Stimulated activated CD4-positive, alpha-beta T cell treated with anti-CD3 and anti-CD28 coated beads, Interleukin-1b, Interleukin-23, amount 100 ng/mL, for 24 hours (primary cell): ENCODE measurements at regions not wholly inside any gene's neighbourhood (a gene's known extent, or its start where the extent isn't known, plus 50 kb on each side); places are given as distances from the start of the nearest gene placed in this dataset.

Experiments used
- DNase-seq, 4 experiments: peaks; one replicate each; pipeline ENCODE4 v3.0.0-alpha.2; 2020; ENCODE audit warnings: low read depth in 4 of 4, low spot score in 1 of 4

GRCh38 chr4:24637173-24637572 lies 52.8 kb upstream of the DHX15 start:
- DNase-seq, result no peak

- no peak for DNase-seq
These were observed 54.1 kb upstream of the DHX15 start for GRCh38 chr4:24638396-24638875.

DNA sequence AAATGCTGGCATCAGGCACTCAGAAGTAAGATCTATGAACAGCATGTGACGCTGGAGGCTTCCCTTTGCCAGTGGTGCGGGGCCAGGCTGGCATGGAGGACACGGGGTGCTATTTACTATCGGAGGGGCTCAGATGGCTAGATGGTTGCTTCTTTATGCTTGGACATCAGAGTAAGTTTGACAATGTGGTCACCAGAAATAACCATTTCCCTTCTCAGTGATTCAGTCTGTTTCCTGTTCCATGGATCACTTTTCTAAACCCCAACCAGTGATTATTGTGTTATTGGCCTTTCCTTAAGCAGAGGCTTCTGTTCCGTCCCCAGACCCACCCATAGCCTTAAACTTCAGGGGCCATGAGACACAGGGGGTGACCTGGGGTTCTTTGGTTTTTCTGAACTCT lies 55.4 kb upstream of the DHX15 start:
- DNase-seq, result no peak

GRCh38 chr4:24640366-24640765 lies 56.0 kb upstream of the DHX15 start:
- DNase-seq, result no peak

DNA sequence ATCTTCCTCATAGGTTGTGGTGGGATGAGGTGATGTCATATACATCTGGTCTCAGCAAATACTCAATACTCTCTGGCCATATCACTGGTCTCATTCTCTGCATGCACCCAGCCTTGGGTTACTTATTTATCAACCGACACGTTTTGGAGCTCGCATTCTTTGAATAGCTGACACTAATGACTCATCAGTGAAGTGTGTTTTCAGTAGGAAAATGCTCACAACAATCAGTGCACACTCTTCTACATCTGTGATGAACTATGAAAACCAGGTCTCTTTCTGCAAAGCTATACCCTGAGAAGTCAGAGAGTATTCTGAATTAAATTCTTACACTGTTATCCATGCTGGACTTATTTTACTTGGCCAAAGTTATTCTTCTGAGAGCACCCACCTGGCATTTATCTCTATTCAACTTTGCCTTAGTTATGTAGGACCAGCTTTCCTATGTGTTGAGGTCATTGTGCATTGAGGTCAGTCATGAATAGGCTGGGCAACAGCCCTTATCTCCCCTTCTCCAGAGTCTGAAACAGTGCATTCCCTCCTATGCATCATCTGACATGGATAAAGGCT lies 58.7 kb upstream of the DHX15 start:
- DNase-seq, result no peak

DNA sequence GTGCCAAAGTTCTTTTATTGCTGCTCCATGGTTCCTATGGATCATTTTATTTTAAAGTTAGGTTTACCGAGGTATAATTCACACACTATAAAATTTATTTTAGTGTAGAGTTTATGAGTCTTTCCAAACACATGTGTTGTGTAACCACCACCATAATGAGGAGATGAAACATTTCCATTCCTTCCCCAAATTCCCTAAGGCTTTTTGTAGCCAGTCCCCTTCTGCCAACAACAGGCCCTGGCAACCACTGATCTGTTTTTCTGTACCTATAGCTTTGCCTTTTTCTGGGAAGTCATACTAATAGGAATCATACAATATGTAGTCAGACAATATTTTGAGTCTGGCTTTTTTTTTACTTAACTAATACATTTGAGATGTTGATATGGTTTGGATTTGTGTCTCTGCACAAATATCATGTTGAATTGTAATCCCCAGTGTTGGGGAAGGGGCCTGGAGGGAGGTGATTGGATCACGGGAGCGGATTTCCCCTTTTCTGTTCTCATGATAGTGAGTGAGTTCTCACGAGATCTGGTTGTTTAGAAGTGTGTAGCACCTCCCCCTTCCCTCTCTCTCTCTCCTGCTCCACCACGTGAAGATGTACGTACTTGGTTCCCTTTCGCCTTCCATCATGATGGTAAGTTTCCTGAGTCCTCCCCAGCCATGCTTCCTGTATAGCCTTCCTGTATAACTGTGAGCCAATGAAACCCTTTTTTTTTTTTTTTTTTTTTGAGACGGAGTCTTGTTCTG lies 59.6 kb upstream of the DHX15 start:
- no peak for DNase-seq

- DNase-seq, result no peak
These were observed 60.8 kb upstream of the DHX15 start for GRCh38 chr4:24644983-24645764.

- no peak for DNase-seq
These were observed 61.6 kb upstream of the DHX15 start for GRCh38 chr4:24645765-24646550.

- DNase-seq, result no peak
These were observed 62.6 kb upstream of the DHX15 start for GRCh38 chr4:24646798-24647460.

GRCh38 chr4:24650849-24651640 lies 66.7 kb upstream of the DHX15 start:
- DNase-seq, result no peak

- no peak for DNase-seq
These were observed 71.0 kb upstream of the DHX15 start for GRCh38 chr4:24655326-24655725.

DNA sequence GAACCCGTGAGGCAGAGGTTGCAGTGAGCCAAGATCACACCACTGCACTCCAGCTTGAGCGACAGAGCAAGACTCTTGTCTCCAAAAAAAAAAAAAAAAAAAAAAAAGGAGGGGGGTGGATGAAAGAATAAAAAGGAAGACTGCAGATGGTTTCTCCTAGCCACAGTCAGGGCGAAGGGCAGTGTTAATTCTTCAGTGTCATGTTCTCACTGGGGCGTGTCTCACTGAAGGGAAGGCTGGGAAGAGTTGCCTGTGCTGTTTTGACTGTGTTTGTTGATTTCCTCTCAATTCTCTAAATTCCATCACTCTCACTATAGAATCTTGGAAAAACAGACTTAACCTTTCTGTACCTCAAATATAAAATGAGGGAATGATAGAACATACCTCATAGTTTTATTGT lies 71.6 kb upstream of the DHX15 start:
- DNase-seq, result no peak

- no peak for DNase-seq
These were observed 72.6 kb upstream of the DHX15 start for GRCh38 chr4:24656906-24657305.

GRCh38 chr4:24657768-24658617 lies 73.6 kb upstream of the DHX15 start:
- no peak for DNase-seq

GRCh38 chr4:24659241-24659961 lies 75.0 kb upstream of the DHX15 start:
- no peak for DNase-seq

GRCh38 chr4:24662056-24662455 lies 77.7 kb upstream of the DHX15 start:
- DNase-seq, result no peak

- DNase-seq, result no peak
These were observed 78.2 kb upstream of the DHX15 start for GRCh38 chr4:24662542-24662941.

DNA sequence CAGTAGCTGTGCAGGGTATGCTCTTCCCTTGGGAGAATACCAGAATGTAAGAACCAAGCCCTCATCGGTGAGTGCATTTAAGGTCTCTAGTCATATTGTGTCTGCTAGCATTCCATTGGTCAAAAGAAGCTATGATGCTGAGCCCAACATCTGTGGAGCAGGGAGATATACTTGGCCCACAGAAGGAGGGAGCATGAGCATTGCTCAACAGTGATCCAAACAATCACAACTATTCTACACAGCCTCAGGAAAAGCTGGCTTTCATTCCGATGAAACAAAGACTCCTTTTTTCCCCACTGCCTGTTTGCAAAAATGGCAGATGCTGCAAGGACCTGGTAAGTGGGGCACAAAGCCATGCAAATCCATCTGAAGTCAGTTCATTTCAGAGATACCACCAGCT lies 80.6 kb upstream of the DHX15 start:
- DNase-seq, result no peak
